ENCODE measurements at regions not wholly inside any gene's neighbourhood (a gene's known extent, or its start where the extent isn't known, plus 50 kb on each side); places are given as distances from the start of the nearest gene placed in this dataset.

DNA sequence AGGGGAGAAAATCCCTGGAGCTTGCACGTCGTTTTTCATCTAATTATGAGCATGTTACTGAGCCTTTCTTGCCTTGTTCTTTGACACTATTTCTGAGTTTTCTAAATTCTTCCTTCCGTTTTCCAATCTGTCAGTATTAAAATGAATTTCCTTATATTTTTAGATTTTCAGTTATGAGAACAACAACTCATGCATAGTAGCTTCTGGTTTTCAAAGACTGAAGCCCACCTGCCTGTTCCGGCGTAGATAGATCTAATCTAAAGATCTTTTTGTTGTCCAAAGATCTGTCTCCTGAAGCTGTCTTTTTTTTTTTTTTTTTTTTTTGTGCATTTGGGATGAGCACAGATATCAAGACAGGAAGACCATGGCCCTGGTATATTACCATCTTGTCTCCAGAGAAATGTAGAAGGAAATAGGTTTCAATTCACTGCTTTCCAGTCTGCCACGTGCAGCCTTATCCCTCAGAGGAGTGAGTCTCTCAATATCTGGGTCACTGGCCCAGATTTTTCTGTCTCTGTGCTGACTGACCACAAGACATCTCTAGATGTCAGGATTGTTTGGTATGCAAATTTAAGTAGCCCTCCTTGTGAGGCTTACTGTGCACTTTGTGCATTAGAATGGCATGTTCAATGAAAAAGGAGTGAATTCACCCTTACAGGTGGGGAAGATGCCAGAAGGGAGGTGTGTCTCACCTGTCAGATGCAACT is 222.3 kb upstream of the TMC3 start:
- no peak for TF ChIP-seq POLR2A (IDR thresholded peaks at IDR 0.05)
- TF ChIP-seq, protein P1, sequence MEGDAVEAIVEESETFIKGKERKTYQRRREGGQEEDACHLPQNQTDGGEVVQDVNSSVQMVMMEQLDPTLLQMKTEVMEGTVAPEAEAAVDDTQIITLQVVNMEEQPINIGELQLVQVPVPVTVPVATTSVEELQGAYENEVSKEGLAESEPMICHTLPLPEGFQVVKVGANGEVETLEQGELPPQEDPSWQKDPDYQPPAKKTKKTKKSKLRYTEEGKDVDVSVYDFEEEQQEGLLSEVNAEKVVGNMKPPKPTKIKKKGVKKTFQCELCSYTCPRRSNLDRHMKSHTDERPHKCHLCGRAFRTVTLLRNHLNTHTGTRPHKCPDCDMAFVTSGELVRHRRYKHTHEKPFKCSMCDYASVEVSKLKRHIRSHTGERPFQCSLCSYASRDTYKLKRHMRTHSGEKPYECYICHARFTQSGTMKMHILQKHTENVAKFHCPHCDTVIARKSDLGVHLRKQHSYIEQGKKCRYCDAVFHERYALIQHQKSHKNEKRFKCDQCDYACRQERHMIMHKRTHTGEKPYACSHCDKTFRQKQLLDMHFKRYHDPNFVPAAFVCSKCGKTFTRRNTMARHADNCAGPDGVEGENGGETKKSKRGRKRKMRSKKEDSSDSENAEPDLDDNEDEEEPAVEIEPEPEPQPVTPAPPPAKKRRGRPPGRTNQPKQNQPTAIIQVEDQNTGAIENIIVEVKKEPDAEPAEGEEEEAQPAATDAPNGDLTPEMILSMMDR (IDR thresholded peaks at IDR 0.05), result no peak

All from right lobe of liver (tissue), 4 donors.